Osteocyte (in vitro differentiated cells): ENCODE measurements at regions not wholly inside any gene's neighbourhood (a gene's known extent, or its start where the extent isn't known, plus 50 kb on each side); places are given as distances from the start of the nearest gene placed in this dataset.
A peak's percentile ranks its signal among the peaks of the same experiment; 100 is the strongest.

ENCODE experiments used
- DNase-seq: peaks from one replicate; pipeline ENCODE4 v3.0.0; 2021; ENCODE audit warnings: mixed read lengths; ENCODE audit not compliant: unreplicated experiment; ENCODE audit errors: extremely low spot score
- H3K27ac Mint-ChIP-seq: one replicate; pipeline ENCODE4 v1.8.0; 2021; ENCODE audit warnings: mild to moderate bottlenecking, mixed read lengths; ENCODE audit not compliant: unreplicated experiment
- H3K27me3 Mint-ChIP-seq: one replicate; pipeline ENCODE4 v1.8.0; 2021; ENCODE audit warnings: mixed read lengths; ENCODE audit not compliant: unreplicated experiment
- H3K36me3 Mint-ChIP-seq: one replicate; pipeline ENCODE4 v1.8.0; 2021; ENCODE audit warnings: mixed read lengths; ENCODE audit not compliant: unreplicated experiment
- H3K4me1 Mint-ChIP-seq: one replicate; pipeline ENCODE4 v1.8.0; 2021; ENCODE audit warnings: mixed read lengths; ENCODE audit not compliant: unreplicated experiment
- H3K4me3 Mint-ChIP-seq: one replicate; pipeline ENCODE4 v1.8.0; 2021; ENCODE audit warnings: mild to moderate bottlenecking, moderate library complexity, mixed read lengths; ENCODE audit not compliant: unreplicated experiment
- H3K9me3 Mint-ChIP-seq: one replicate; pipeline ENCODE4 v1.8.0; 2021; ENCODE audit warnings: mixed read lengths; ENCODE audit not compliant: unreplicated experiment
- TF ChIP-seq, protein P1 (sequence below): fragments of 200-600 bp; sonication (generic); IDR thresholded peaks from 2 replicates; pipeline ENCODE4 v1.5.0; 2021; ENCODE audit warnings: antibody characterized with exemption, mild to moderate bottlenecking, moderate library complexity

DNA sequence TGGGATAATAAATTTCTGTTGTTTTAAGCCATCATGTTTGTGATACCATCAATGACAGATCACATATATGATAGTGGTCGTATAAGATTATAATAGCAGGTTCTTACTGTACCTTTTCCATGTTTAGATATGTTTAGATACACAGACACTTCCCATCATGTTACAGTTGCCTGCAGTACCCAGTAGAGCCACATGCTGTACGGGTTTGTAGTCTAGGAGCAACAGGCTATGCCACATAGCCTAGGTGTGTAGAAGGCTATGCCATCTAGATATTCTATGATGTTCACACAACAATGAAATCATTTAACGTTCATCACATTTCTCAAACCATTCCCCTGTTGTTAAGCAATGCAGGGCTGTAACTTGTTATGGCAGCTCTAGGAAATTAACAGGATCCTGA, 132.9 kb upstream of the SH3BP4 start:
- Mint-ChIP-seq H3K36me3 (no peaks in the 10 kb centered on the region), H3K4me1 (peaks cover 18% of the 10 kb centered on the region), H3K27ac (no peak overlapping the region), H3K27me3 (peaks cover 2% of the 10 kb centered on the region), H3K4me3 (no peak overlapping the region), H3K9me3 (no peaks in the 10 kb centered on the region)
- no peak for DNase-seq
- TF ChIP-seq, protein P1, sequence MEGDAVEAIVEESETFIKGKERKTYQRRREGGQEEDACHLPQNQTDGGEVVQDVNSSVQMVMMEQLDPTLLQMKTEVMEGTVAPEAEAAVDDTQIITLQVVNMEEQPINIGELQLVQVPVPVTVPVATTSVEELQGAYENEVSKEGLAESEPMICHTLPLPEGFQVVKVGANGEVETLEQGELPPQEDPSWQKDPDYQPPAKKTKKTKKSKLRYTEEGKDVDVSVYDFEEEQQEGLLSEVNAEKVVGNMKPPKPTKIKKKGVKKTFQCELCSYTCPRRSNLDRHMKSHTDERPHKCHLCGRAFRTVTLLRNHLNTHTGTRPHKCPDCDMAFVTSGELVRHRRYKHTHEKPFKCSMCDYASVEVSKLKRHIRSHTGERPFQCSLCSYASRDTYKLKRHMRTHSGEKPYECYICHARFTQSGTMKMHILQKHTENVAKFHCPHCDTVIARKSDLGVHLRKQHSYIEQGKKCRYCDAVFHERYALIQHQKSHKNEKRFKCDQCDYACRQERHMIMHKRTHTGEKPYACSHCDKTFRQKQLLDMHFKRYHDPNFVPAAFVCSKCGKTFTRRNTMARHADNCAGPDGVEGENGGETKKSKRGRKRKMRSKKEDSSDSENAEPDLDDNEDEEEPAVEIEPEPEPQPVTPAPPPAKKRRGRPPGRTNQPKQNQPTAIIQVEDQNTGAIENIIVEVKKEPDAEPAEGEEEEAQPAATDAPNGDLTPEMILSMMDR, result no peak

DNA sequence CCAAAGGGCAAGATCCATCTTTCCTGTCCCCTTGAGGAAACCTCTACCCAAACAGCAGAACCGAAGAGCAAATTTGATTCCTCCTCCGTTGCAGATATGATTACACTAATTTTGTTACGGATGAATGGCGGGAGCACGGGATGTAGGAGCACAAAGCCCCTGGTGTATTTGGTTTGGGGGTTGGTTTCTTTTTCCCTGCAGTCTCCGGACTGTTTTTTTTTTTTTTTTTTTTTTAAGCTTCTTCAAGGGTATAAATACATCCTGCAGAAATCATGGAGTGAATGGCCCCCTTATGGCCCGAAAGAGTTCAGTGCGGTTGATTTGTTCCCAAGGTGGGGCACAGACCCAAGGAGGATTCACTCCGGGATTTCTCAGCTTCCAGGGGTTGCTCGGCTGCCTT, 135.3 kb upstream of the SH3BP4 start:
- Mint-ChIP-seq H3K36me3 (no peaks in the 10 kb centered on the region), H3K4me3 (peak overlapping the region; percentile 30), H3K4me1 (peaks cover 18% of the 10 kb centered on the region), H3K9me3 (no peaks in the 10 kb centered on the region), H3K27ac (peak overlapping the region; percentile 12), H3K27me3 (peaks cover 3% of the 10 kb centered on the region)
- no peak for DNase-seq
- TF ChIP-seq, protein P1, result no peak

DNA sequence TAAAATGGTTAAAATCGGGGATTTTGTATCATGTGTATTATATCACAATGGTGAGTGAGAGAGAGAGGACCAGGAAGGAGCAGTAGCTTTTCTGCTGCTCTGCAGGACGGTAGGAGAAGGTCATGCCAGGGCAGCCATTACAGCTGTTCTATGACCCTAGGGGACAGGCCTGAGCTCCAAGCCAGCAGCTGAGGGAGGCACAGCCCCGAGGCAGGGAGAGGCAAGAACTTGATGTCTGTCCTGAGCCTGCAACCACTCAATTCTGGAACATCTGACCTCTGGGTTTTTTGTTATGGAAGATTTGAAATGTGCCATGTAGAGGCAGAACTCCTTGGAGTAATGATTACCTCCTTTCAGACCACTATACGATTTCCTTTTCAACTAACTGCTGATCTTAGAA, 135.8 kb upstream of the SH3BP4 start:
- Mint-ChIP-seq H3K9me3 (no peaks in the 10 kb centered on the region), H3K27me3 (peaks cover 3% of the 10 kb centered on the region), H3K4me3 (peak overlapping the region; percentile 30), H3K27ac (peak overlapping the region; percentile 12), H3K4me1 (peaks cover 18% of the 10 kb centered on the region), H3K36me3 (no peaks in the 10 kb centered on the region)
- TF ChIP-seq, protein P1, result no peak
- no peak for DNase-seq

DNA sequence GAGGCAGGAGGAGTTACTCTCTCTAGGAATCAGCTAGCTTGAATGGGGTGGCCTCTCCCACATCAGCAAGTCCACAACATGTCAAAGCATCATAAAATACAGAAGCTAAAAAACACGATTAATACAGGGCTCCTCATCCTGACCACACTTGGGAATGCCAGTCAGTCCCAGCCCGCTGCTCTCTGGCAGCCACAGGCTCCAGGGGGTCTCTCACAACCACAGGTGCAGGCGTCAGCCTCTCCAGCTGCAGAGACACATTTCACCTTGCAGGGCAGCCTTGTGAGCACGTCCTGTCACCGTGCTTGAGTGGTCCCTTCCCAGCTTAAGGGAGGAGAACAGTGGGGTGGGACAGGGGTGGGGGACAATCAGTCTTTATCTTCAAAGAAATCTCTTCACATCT, 137.4 kb upstream of the SH3BP4 start:
- H3K4me1 Mint-ChIP-seq, result peaks cover 18% of the 10 kb centered on the region
- H3K27me3 Mint-ChIP-seq, result peaks cover 12% of the 10 kb centered on the region
- no peak overlapping the region for H3K4me3 Mint-ChIP-seq
- H3K36me3 Mint-ChIP-seq, result no peaks in the 10 kb centered on the region
- DNase-seq, result no peak
- no peak overlapping the region for H3K27ac Mint-ChIP-seq
- no peaks in the 10 kb centered on the region for H3K9me3 Mint-ChIP-seq
- TF ChIP-seq, protein P1, result no peak

DNA sequence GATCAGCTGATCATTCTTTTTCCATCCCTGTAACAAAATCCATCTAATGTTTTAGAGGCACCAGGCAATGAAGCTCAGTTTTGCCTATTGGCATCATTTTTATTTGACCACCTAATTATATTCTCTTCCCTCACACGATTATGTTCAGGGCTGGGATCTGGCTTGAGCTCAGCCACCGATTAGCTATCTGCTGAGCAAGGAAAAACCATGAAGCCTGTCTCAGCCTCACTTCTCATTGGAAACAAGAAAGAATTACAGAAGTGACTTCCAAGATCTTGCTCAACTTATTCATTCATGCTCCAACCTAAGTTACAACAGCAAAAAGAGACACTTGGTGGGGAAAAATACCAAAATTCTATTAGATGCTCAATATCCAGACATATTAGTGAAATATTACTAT, 139.0 kb upstream of the SH3BP4 start:
- peaks cover 18% of the 10 kb centered on the region for H3K4me1 Mint-ChIP-seq
- no peaks in the 10 kb centered on the region for H3K9me3 Mint-ChIP-seq
- TF ChIP-seq, protein P1, result no peak
- peaks cover 12% of the 10 kb centered on the region for H3K27me3 Mint-ChIP-seq
- DNase-seq, result no peak
- no peaks in the 10 kb centered on the region for H3K36me3 Mint-ChIP-seq
- H3K27ac Mint-ChIP-seq, result no peak overlapping the region
- H3K4me3 Mint-ChIP-seq, result no peak overlapping the region
